Retinal pigment epithelial cell (primary cell): ENCODE measurements at regions not wholly inside any gene's neighbourhood (a gene's known extent, or its start where the extent isn't known, plus 50 kb on each side); places are given as distances from the start of the nearest gene placed in this dataset.

Experiments
- DNase-seq: peaks from one replicate; pipeline ENCODE4 v3.0.0-alpha.2; 2010; ENCODE audit warnings: low read depth
- H3K4me3 ChIP-seq: 2 replicates; pipeline ENCODE4 v1.5.1; 2011; ENCODE audit warnings: mild to moderate bottlenecking, low read length, control low read depth, moderate library complexity
- CTCF ChIP-seq: conservative IDR thresholded peaks from 2 replicates; pipeline ENCODE4 v1.5.1; 2011; ENCODE audit warnings: low read depth, low read length, control low read depth, inconsistent platforms

- no peak for DNase-seq
- no peak for TF ChIP-seq CTCF
- H3K4me3 ChIP-seq = no peak overlapping the region
Observed at GRCh38 chr4:83722730-83723269, 186.9 kb downstream of the GPAT3 start.

- no peak for DNase-seq
- H3K4me3 ChIP-seq = no peak overlapping the region
- no peak for TF ChIP-seq CTCF
Observed at GRCh38 chr4:83716874-83717273, 181.0 kb downstream of the GPAT3 start.

GRCh38 chr4:83712890-83713289 lies 177.0 kb downstream of the GPAT3 start:
- DNase-seq = no peak
- TF ChIP-seq CTCF = no peak
- no peak overlapping the region for H3K4me3 ChIP-seq

- TF ChIP-seq CTCF = no peak
- no peak overlapping the region for H3K4me3 ChIP-seq
- DNase-seq = no peak
Observed at GRCh38 chr4:83709627-83710026, 173.7 kb downstream of the GPAT3 start.

GRCh38 chr4:83708500-83709175 lies 172.7 kb downstream of the GPAT3 start:
- TF ChIP-seq CTCF = no peak
- H3K4me3 ChIP-seq = no peak overlapping the region
- DNase-seq = no peak

GRCh38 chr4:83704786-83705185 lies 168.9 kb downstream of the GPAT3 start:
- no peak for TF ChIP-seq CTCF
- H3K4me3 ChIP-seq = no peak overlapping the region
- no peak for DNase-seq

- no peak for DNase-seq
- H3K4me3 ChIP-seq = no peak overlapping the region
- TF ChIP-seq CTCF = no peak
Observed at GRCh38 chr4:83703752-83704151, 167.8 kb downstream of the GPAT3 start.
